ENCODE measurements at regions not wholly inside any gene's neighbourhood (a gene's known extent, or its start where the extent isn't known, plus 50 kb on each side); places are given as distances from the start of the nearest gene placed in this dataset.

GRCh38 chr13:40503966-40504591 is 162.4 kb downstream of the FOXO1 start:
- TF ChIP-seq CTCF (conservative IDR thresholded peaks at IDR 0.05): no peak
- no peak for TF ChIP-seq ZFX (IDR thresholded peaks at IDR 0.05)

All from C4-2B (cell line).